GM12878 (cell line): ENCODE measurements at regions not wholly inside any gene's neighbourhood (a gene's known extent, or its start where the extent isn't known, plus 50 kb on each side); places are given as distances from the start of the nearest gene placed in this dataset.

Experiments
- ATAC-seq: fragments of 200-7000 bp; cut with Tn5 transposase; 3 replicates; pipeline ENCODE4 v1.9.1; 2020; ENCODE audit warnings: mild to moderate bottlenecking, moderate library complexity
- BruUV-seq: library from RNA; stranded (reverse); fragments of 400-500 nt; replicated peaks from 2 replicates; lab custom pipeline; 2021; lab: Mats Ljungman, UMichigan
- CTCF ChIA-PET: fragments of 300-600 bp; sonication (Branson Sonifier 250); formaldehyde crosslinking; extraction: SDS; loops from one replicate; lab custom pipeline; 2021; ENCODE audit warnings: inconsistent platforms; lab: Yijun Ruan, JAX
- POLR2A ChIA-PET: fragments of 350-600 bp; formaldehyde crosslinking; extraction: SDS; loops from one replicate; lab custom pipeline; 2021; ENCODE audit warnings: inconsistent platforms; lab: Charles Lee
- RAD21 ChIA-PET: fragments of 300-600 bp; sonication (Branson Sonifier 250); formaldehyde crosslinking; loops from one replicate; lab custom pipeline; 2023; ENCODE audit warnings: antibody characterized with exemption; ENCODE audit not compliant: unreplicated experiment; lab: Charles Lee
- SMC1A ChIA-PET: fragments of 300-600 bp; sonication (Branson Sonifier 250); formaldehyde crosslinking; loops from one replicate; lab custom pipeline; 2023; ENCODE audit not compliant: unreplicated experiment, uncharacterized antibody; lab: Charles Lee
- DNase-seq: peaks from one replicate; pipeline ENCODE4 v3.0.0-alpha.2; 2011; ENCODE audit warnings: low read depth, low spot score
- FAIRE-seq: peaks from 3 replicates; lab custom pipeline; 2011; peaks lifted over from hg19 to GRCh38; lab: Jason Lieb, UNC
- H2AFZ ChIP-seq: 2 replicates; pipeline ENCODE4 v1.6.0; 2011; ENCODE audit warnings: low read depth, low read length, control low read depth; ENCODE audit not compliant: control insufficient read depth
- H3K27ac ChIP-seq: 2 replicates; pipeline ENCODE4 v1.5.1; 2011; ENCODE audit warnings: control low read depth; ENCODE audit not compliant: control insufficient read depth, insufficient read depth
- H3K27me3 ChIP-seq, 2 experiments: replicated peaks in 1 of 2; 2 replicates each; pipeline versions ENCODE4 v1.6.0 to v1.6.1; 2011; ENCODE audit warnings: low read length in 1 of 2; ENCODE audit not compliant: control insufficient read depth in 2 of 2, insufficient read depth in 2 of 2
- H3K36me3 ChIP-seq, 2 experiments: 2 replicates each; pipeline ENCODE4 v1.5.1; 2011; ENCODE audit warnings: low read length in 1 of 2; ENCODE audit not compliant: control insufficient read depth in 2 of 2, insufficient read depth in 2 of 2
- H3K4me1 ChIP-seq: 2 replicates; pipeline ENCODE4 v1.6.1; 2011; ENCODE audit warnings: mild to moderate bottlenecking, low read length, moderate library complexity, mixed read lengths; ENCODE audit not compliant: control insufficient read depth, insufficient read depth
- H3K4me2 ChIP-seq: 2 replicates; pipeline ENCODE4 v1.6.0; 2011; ENCODE audit warnings: control low read depth; ENCODE audit not compliant: control insufficient read depth, insufficient read depth
- H3K4me3 ChIP-seq: fragments of 200-600 bp; sonication (generic); 2 replicates; pipeline ENCODE4 v1.5.1; 2016
- H3K79me2 ChIP-seq: 2 replicates; pipeline ENCODE4 v1.6.0; 2011; ENCODE audit warnings: low read length; ENCODE audit not compliant: control insufficient read depth, insufficient read depth
- H3K9ac ChIP-seq: 2 replicates; pipeline ENCODE4 v1.8.0; 2011; ENCODE audit warnings: low read length, control low read depth, mixed read lengths; ENCODE audit not compliant: control insufficient read depth, insufficient read depth
- H3K9me3 ChIP-seq: replicated peaks from 3 replicates; pipeline ENCODE4 v1.5.1; 2011; ENCODE audit warnings: mild to moderate bottlenecking, low read length; ENCODE audit not compliant: control insufficient read depth, insufficient read depth
- H4K20me1 ChIP-seq: 2 replicates; pipeline ENCODE4 v1.6.0; 2011; ENCODE audit not compliant: control insufficient read depth, insufficient read depth
- BMI1 ChIP-seq: fragments of 450-650 bp; IDR thresholded peaks from 2 replicates; pipeline ENCODE4 v1.6.1; 2016; ENCODE audit warnings: mild to moderate bottlenecking, moderate library complexity, borderline replicate concordance
- CEBPZ ChIP-seq: fragments of 150-350 bp; IDR thresholded peaks from 2 replicates; pipeline ENCODE4 v1.6.1; 2016; ENCODE audit warnings: low read depth, low read length
- IRF3 ChIP-seq: fragments of 450-650 bp; IDR thresholded peaks from 2 replicates; pipeline ENCODE4 v1.6.1; 2014; ENCODE audit warnings: mild to moderate bottlenecking
- NR2C2 ChIP-seq: IDR thresholded peaks from 2 replicates; pipeline ENCODE4 v1.6.1; 2011; ENCODE audit warnings: borderline replicate concordance, low read depth; ENCODE audit not compliant: control insufficient read depth, insufficient read length
- SUZ12 ChIP-seq: fragments of 200-600 bp; sonication (generic); IDR thresholded peaks from one replicate; pipeline ENCODE4 v1.6.1; 2018; ENCODE audit warnings: antibody characterized with exemption, mild to moderate bottlenecking; ENCODE audit not compliant: unreplicated experiment
- TAF1 ChIP-seq: IDR thresholded peaks from 2 replicates; pipeline ENCODE4 v1.6.1; 2011; ENCODE audit warnings: mild to moderate bottlenecking, low read depth, low read length, borderline replicate concordance
- WGBS: methylation state at CpG from one replicate; pipeline ENCODE4 v1.1.6; 2016; ENCODE audit warnings: low lambda C conversion rate; ENCODE audit not compliant: insufficient replicate concordance, insufficient coverage; ENCODE audit errors: missing lambda C conversion rate; 5-methylcytosine and 5-hydroxymethylcytosine counted together
- in situ Hi-C: fragments of 300-500 bp; cut with MboI; formaldehyde crosslinking; loops from 9 replicates; pipeline ENCODE4 v1.14.3; 2018; ENCODE audit warnings: mixed read lengths
- intact Hi-C: fragments of 100-400 bp; cut with micrococcal nuclease; formaldehyde crosslinking; loops from one replicate; pipeline ENCODE4 v1.14.2; 2022; ENCODE audit not compliant: unreplicated experiment

- no peak for DNase-seq
- Histone ChIP-seq H4K20me1 (no peaks in the 10 kb centered on the region), H3K4me3 (no peak overlapping the region), H3K79me2 (no peaks in the 10 kb centered on the region), H3K36me3 (no peaks in the 10 kb centered on the region), H3K9me3 (no peaks in the 10 kb centered on the region), H3K9ac (no peak overlapping the region), H3K27me3 (no peaks in the 10 kb centered on the region), H2AFZ (no peak overlapping the region), H3K27ac (no peak overlapping the region), H3K4me1 (no peaks in the 10 kb centered on the region), H3K4me2 (no peak overlapping the region)
- in situ Hi-C loops (no loop called here), intact Hi-C loops (no loop called here)
- TF ChIP-seq SUZ12 (no peak), IRF3 (no peak), CEBPZ (no peak), NR2C2 (no peak), TAF1 (no peak), BMI1 (no peak)
- RAD21 ChIA-PET, result no interaction called here
- no peak for ATAC-seq
- POLR2A ChIA-PET, result no interaction called here
- SMC1A ChIA-PET, result no interaction called here
- no TSS peak for BruUV-seq
- CTCF ChIA-PET, result no interaction called here
- no peak for FAIRE-seq
- 13% methylated on average over 3 of the region's 3 CpGs for WGBS
These were observed 829.5 kb downstream of the REEP3 start for GRCh38 chr10:64350665-64351064.
